ENCODE measurements at regions not wholly inside any gene's neighbourhood (a gene's known extent, or its start where the extent isn't known, plus 50 kb on each side); places are given as distances from the start of the nearest gene placed in this dataset.
A peak's percentile ranks its signal among the peaks of the same experiment; 100 is the strongest.
"Not testable (repeated sequence)": the region's sequence is repeated elsewhere in the genome, so short reads cannot be mapped to it uniquely, and the experiment has no call there.

DNA sequence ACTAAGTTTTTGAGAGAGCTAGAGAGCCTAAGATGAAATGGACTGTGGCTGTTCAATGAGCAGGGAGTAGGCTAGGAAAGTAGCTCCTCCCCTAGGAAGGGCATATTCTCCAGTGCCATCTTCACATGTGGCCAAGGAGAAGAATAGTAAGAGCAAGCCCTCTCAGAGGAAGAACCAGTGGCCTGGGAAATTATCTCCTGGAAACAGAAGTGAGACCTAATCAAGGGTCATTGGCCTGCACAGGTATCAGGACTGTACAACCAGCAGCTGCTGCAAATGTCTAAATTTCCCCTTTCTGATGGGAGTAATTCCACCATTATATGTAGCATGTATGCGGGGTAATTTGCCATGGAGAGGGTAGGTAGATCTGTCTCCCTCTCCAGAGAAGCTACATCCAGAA, 334.8 kb upstream of the RASGEF1B start:
- DNase-seq = no peak

DNA sequence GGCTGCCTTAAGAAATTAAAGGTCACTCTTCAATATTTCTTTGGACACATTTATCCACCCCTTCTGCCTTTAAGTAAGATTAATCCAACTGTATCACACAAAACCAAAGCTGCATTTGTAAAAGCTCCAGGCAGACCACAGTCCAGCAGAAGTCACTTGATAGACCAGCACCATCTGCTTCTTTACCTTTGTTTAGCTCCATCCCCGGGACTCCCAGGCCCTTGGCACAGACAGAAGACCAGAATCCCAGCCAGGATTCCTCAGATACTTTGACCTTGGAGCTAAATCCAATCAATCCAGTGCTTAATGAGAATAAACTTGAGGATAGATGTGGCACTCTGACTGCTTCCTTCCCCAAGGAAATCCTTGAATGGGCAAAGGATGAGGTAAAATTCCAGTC, 333.1 kb upstream of the RASGEF1B start:
- DNase-seq = no peak

DNA sequence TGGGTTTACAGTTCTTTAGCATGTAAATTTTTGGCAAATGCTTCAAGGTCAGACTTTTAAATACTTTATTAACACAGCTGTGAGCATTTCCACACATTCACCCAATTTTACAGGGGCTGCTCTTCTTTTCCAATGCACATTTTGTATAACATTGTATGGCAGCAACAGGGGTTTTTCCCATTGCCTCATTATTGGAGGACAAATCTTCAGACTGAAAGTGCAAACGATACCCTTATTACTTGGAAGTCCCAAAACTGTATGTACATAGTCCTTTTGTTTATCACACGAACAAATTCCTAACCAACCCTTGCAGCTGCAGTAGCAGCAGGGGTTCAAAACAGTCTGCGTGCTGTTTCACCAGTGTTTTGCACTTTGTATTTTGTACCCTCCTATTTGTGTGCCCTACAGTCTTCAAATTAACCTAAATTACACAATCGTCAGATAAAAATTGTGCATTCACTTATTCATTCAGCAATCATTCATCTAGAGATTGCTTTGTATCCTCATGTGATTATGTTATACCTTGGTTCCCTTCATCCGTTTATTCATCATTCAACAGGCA, 330.7 kb upstream of the RASGEF1B start:
- DNase-seq = peak; percentile 70 to 82

DNA sequence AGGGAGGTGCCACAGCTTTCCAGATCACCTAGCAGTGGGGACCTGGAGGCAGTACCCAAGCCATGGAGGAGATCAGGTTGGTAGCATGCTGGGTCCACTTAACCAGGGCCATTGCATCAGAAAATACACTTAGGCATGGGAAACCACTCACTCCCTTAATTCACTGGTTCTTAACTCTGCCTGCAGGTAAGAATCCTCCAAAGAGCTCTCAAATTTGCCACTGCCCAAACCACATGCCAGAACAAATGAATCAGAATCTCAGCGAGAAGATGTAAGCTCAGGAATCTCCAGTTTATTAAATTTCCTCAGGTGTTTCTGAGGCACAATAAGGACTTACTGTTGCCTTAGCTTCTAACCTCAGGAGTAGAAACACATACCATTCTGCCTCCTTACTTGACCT, 327.7 kb upstream of the RASGEF1B start:
- DNase-seq = no peak

DNA sequence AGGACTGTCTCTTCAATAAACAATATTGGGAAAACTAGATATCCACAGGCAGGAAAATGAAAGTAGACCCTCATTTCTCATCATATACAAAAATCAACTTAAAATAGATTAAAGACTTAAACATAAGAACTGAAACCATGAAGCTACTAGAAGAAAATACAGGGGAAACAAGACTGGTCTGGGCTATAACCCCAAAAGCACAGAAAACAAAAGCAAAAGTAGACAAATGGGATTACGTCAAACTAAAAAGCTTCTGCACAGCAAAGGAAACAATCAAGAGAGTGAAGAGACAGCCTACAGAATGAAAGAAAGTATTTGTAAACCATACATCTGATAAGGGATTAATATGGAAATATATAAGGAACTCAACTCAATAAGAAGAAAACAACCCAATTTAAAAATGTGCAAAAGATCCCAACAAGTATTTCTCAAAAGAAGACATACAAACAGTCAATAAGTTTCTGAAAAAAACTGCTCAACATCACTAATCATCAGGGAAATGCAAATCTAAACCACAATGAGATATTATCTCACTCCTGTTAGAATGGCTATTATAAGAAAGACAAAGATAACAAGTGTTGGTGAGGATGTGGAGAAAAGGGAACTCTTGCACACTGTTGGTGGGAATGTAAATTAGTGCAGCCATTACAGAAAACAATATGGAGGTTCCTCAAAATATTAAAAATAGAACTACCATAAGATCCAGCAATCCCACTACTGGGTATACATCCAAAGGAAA, 325.3 kb upstream of the RASGEF1B start:
- DNase-seq = no peak

DNA sequence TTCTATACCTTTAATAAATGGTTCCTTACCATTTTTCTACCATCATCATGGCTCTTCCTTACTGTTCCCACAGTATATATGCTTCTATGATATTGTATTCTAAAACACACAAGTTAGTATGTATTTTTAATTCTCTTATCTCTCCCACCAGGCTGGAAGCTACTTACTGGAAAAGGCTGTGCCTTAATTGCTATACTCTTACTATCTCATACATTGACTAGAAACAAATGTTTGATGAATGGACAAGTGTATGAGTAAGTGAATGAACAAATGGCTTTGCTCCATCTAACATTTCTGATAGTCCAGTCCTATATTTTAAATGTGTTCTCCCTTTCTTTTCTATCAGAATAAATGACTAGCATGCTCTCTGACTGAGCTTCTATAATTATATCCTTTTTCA, 320.8 kb upstream of the RASGEF1B start:
- DNase-seq = no peak

DNA sequence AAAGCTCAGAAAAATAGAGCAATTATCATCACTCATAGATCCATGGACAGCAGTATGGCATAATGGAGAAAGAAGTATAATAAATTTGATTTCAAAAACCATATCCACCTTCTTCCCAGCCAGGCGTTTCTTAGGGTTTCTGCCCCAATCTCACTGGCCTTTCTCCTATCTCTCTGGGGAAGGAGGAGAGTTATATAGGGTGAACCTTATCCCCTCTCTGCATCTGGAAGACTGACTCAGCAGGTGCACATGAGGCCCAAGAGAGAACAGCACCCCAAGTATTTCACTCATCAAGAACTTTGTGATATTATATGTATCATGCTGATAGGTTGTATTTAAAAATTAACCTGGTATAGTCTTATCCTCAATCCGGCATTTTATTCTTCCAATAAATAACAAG, 318.8 kb upstream of the RASGEF1B start:
- DNase-seq = no peak

DNA sequence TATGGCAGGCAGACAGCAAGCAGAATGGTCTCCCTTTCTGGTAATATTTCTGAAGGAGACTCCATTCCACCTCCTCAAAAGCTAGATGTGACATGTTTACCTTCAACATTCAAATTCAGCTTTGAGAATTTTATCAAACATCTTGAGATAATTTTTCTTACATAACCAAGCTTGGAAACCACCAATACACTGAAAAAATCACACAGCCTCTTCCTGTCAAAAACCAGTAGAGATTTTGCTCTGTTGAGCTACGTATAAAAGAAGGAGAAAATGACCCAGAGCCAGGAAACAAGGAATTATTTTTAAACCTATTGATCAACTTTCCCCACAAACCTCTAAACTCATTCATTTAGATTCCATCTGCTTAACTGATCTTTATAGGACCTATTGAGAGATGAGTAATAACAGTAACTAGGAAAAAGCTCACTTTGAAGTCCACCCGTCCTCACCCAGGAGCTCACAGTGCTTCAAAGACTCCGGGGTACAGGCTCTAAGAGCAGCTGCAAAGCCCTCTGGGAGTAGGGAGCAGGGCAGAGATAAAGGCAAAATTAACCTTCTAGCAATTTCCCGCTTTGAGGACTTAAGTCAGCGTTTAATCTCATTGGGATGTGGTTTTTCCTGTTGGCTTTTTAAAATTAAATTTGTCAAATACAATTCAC, 318.2 kb upstream of the RASGEF1B start:
- DNase-seq = no peak

DNA sequence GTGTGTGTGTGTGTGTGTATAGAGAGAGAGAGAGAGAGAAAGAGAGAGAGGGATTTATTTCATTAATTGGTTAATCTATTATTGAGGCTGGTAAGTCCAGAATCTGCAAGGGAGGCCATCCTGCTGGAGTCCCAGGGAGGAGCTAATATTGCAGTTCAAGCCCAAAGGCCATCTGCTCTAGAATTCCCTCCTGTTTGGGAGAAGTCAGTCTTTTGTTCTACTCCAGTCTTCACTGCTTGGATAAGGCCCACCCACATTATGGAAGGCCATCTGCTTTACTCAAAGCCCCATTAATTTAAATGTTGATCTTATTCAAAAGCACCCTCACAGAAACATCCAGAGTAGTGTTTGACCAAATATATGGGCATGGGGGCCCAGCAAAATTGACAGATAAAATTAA, 317.5 kb upstream of the RASGEF1B start:
- no peak for DNase-seq

DNA sequence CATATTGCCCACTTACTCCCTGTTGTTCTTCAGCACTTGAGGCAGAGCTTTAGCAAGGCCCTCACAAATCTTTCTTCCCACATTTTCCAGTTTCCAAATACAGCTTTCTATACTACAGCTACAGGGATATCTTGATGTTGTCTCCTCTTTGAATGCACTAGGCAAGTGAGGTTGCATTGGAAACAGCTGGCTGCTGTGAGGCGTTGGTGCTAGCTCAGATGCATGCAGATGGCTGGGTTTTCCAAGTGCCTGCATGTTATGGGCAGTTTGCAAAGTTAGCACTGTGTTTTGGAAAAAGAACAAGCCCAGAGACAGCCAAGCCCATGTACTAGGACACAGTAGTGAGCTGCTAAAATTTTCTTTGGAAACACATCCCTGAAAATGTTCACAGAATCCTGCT, 315.1 kb upstream of the RASGEF1B start:
- DNase-seq = no peak

DNA sequence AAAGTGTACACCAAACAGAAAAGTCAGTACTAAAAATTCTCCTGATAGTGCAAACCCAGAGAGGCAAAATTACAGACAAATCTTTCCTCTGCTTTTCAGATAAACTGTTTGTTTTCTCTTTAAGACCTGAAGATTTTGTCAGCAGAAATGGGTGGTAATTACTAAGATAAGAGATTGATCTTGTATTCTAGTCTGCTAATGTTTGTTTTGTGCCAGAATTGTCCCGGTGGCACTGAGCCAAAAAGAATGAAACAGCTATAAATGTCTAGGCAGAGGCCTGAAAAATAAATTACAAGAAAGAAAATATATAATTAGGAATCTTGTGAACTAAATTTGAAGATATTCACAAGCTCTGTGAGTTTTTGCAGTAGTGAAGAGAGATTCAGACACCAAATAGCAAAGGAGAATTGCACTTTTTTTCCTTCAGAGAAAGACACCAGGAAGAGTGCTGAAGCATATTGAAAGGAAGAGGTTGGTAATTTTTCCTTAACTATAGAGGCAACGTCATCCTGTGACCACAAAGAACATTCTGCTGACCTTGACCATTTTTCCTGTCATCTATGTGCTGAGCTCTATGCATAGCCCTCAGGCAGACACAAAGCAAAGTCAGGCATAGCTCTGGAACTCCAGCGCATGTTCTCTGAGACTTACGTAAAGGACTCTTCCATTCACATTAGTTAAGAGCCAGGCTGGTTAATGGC, 314.5 kb upstream of the RASGEF1B start:
- peak; percentile 32 to 48 for DNase-seq

DNA sequence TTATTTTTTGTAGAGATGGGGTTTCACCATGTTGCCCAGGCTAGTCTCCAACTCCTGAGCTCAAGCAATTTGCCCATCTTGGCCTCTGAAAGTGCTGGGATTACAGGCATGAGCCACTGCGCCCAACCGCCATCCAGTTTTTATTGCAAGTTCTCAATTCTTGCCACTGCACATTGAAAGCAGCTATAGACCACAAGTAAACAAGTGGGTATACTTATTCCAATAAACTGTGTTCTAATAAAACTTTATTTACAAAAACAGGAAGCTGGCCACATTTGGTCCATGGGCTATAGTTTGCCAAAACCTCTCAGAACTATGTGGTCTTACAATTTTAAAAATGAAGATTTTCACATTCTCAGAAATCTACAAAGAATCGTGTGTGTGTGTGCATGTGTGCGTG, 313.6 kb upstream of the RASGEF1B start:
- DNase-seq = no peak

DNA sequence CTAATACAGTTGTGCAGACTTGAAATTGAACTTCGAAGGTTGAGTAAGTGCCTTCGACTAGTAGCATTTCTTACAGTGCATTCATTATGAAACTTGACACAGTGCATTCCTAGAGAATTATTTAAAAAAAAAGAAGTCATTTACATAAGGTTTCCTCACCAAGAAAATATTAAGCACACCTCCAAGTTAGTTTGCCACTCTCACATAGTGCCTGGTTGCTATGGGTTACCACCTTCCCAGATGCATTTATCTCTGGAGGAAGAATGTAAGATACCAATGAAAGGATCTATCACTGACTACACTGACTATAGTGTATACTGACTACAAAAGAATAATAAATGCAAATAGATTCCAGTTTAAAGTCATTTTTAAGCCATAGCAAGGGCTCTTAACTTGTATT, 311.9 kb upstream of the RASGEF1B start:
- DNase-seq = no peak

DNA sequence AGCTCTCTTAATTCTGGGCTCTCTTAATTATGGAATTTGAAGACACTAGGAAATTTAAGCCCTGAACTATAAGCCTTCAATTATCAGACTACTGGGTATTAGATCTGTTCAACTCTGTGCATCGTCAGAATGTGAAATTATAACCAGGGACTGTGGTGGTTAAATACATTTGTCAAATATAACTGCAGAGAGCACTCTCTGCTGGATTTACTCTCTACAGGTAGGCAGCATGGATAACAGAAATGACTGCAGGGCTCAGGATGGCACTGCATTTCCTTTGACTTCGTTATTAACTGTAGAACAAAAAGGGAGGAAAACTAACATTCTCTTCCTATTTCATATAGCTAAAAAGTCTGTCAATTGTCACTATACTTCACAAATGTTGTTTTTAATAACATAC, 310.1 kb upstream of the RASGEF1B start:
- DNase-seq = no peak

DNA sequence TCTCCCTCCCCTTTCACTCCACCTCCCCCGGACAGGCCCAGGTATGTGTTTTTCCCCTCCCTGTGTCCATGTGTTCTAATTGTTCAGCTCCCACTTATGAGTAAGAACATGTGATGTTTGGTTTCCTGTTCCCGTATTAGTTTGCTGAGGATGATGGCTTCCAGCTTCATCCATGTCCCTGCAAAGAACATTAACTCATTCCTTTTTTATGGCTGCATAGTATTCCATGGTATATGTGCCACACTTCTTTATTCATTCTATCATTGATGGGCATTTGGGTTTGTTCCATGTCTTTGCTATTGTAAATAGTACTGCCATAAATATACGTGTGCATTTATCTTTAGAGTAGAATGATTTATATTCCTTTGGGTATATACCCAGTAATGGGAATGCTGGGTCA, 306.0 kb upstream of the RASGEF1B start:
- not testable (repeated sequence) for DNase-seq

DNA sequence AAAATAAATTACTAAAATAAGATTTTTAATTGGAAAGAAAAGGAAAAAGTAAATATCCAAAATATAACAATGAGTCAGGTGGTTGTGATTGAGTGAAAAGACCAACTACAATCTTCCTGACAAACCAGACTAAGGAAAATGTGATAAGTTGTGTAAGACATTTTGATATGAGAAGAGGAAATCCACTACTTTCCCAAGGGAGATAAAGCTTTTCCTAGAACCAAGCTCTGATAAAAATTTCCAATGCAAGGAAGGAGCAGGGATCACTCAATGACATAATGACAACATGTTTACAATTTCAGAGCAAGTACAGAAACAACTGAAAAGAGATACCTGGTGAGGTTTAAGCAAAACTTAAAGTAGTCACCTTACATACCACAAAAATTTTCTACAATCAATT, 305.1 kb upstream of the RASGEF1B start:
- no peak for DNase-seq

DNA sequence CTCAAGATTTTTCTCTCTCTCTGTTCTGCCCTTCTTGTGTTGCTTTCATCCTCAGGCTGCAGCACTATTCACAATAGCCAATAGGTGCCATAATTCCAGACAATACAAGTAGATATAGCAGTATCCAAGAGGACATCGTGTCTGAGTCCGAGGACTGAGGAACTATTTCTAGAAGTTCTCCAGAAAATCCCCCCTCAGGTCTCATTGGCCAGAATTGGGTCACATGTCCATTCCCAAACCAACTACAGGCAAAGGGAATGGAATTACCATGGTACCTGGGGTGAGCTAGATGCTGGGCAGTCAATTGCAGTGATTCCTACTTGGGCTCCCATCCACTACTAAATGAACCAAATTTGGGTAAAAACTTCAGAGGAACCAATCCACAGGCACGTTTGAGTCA, 301.9 kb upstream of the RASGEF1B start:
- DNase-seq = no peak

DNA sequence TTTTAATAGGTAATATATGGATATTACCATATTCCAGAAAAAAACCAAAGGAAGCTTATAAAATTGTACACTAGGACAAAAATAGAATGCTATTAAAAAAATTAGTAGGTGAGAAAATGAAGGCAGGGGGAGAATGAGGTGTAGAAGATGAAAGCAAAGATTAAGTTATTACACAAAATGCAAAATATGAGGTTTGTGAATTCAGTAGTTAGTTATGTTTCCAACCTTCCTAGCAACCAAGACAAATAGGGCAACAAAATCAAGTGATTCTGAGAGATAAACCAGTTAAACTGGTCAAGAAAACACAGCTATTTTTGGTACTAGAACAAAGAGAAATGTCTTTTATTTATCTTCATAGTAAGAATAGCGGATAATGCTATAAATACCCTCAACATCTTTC, 300.0 kb upstream of the RASGEF1B start:
- no peak for DNase-seq

DNA sequence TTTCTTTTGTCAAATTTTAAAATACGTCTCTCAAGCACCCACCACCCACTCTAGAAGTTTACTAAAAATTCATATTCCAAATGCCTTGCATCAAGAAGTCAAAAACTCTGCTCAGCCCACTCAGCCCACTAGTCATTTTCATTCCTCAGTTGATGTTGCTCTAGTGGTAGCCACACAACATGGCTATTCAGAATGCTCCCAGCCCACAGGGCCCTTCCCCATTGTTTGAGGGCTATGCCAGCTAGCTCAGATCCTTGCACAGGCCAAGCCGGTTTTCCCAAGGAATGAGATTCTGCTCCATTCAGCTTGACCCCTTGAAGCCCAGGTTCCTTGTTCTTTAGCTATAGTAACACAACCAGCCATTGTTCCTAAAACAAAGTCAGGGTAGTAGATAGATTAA, 297.5 kb upstream of the RASGEF1B start:
- no peak for DNase-seq

DNA sequence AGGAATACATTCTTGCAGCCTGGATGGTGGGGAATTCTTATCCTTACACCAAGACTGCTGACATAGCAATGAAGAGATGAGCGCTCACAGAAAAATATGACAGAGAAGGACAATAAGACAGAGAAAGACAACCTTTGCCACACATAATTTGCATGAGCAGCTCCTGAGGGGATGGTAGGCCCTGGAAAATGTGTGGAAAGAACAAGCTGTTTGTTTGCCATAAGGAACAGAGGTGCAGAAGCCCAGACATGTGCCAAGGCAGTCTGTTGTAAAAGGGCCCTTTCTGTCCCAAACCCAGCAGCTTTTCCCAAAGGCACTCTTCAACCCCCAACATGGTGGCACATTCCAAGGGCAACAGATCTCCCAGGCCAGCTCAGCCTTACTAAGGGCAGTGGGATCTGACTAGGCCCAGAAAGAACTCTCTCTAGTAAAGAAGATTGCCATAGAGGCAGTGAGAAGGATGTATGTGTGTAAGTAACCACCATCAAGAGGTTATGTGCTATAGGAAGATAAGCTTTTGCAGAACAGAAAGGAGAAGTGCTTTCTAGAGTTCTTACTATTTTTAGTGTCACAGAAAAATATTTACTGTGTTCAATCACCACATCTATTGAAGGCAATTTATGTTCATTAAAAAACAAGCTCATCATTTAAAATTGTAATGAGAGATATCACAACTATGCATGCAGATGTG, 287.0 kb upstream of the RASGEF1B start:
- no peak for DNase-seq

DNA sequence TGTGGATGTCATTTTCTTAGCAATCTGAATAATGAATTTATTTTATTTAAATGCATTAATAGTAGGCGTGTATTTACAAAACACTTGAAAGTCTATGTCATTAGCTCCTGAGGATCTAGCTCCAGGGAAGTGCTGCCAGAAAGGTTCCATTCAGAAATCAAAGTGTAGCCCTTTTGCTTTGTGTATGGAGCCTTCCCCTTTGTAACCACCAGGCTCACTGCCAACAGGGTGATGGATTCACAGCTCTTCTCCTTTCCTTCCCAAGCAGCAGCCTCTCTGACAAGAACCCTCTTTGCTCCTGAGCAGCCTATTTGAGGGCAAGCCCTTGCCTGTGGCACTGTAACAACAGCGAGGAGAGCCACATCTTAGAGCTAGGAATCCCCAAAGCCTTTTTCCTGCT, 286.0 kb upstream of the RASGEF1B start:
- DNase-seq = no peak

DNA sequence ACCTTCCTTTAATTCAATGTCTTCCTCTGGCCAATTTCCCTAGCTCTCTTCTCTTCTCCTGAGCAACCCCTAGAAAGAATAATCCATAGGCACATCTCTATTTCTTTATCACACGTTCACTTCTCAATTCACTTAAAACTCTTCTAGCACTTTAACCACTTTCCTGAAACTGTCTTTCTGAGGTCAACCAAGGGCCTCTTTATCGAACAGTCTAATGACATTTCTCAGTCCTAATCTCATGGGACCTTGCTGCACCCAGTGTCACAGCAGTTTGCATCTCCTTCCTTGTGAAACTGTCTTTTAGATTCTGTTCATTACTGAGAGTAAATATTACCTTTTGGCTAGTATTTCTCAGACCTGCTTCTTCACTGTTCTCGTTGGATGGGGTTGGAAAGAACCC, 285.3 kb upstream of the RASGEF1B start:
- DNase-seq = no peak

DNA sequence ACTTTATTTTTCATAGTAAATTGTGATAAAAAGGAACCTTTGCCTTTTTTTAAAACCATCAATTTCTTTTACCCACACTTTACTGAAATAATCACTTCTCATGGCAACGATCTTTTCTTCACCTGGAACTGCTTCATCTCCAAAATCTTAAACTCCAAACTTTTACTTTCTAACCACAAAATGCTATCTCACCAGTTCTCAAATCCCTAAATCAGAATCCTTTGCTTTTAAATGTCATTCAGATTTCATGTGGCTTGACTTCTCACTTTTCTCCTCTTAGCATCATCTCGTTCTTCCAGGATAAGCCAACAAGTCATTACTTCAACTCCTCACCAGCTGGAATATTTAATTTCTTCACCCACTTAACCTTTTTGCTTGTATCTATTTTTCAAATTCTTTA, 284.3 kb upstream of the RASGEF1B start:
- no peak for DNase-seq

Measured in NCI-H1930 (cell line).